ENCODE measurements at regions not wholly inside any gene's neighbourhood (a gene's known extent, or its start where the extent isn't known, plus 50 kb on each side); places are given as distances from the start of the nearest gene placed in this dataset.

- Histone ChIP-seq H3K27me3 (ENCODE audit: low read depth) (no peaks in the 10 kb centered on the region), H3K9me3 (no peaks in the 10 kb centered on the region), H3K4me1 (no peaks in the 10 kb centered on the region), H3K27ac (no peak overlapping the region), H3K36me3 (no peaks in the 10 kb centered on the region), H3K4me3 (no peak overlapping the region)
- no peak for TF ChIP-seq CTCF (IDR thresholded peaks at IDR 0.05)
- no peak for DNase-seq
- no peak for ATAC-seq
- intact Hi-C loops (cut with DNase I) = no loop called here
Measured at GRCh38 chr19:30160426-30160825, 211.8 kb upstream of the ZNF536 start.

- ATAC-seq (no peak), DNase-seq (no peak)
- Histone ChIP-seq H3K9me3 (no peaks in the 10 kb centered on the region), H3K4me3 (no peak overlapping the region), H3K27ac (no peak overlapping the region), H3K36me3 (no peaks in the 10 kb centered on the region), H3K4me1 (no peaks in the 10 kb centered on the region), H3K27me3 (ENCODE audit: low read depth) (no peaks in the 10 kb centered on the region)
- no peak for TF ChIP-seq CTCF (IDR thresholded peaks at IDR 0.05)
- intact Hi-C loops (cut with DNase I) = no loop called here
Measured at GRCh38 chr19:30161021-30161655, 211.0 kb upstream of the ZNF536 start.

- no peak overlapping the region for H3K27ac ChIP-seq
- no peaks in the 10 kb centered on the region for H3K27me3 ChIP-seq (ENCODE audit: low read depth)
- TF ChIP-seq CTCF (IDR thresholded peaks at IDR 0.05) = no peak
- DNase-seq (no peak), ATAC-seq (no peak)
- no peaks in the 10 kb centered on the region for H3K36me3 ChIP-seq
- H3K9me3 ChIP-seq = no peaks in the 10 kb centered on the region
- H3K4me3 ChIP-seq = no peak overlapping the region
- intact Hi-C loops (cut with DNase I) = no loop called here
- no peaks in the 10 kb centered on the region for H3K4me1 ChIP-seq
Measured at GRCh38 chr19:30161770-30162169, 210.4 kb upstream of the ZNF536 start.

GRCh38 chr19:30162718-30163117 lies 209.5 kb upstream of the ZNF536 start:
- Histone ChIP-seq H3K27me3 (ENCODE audit: low read depth) (no peaks in the 10 kb centered on the region), H3K4me1 (no peaks in the 10 kb centered on the region), H3K4me3 (no peak overlapping the region), H3K36me3 (no peaks in the 10 kb centered on the region), H3K27ac (no peak overlapping the region), H3K9me3 (no peaks in the 10 kb centered on the region)
- ATAC-seq (no peak), DNase-seq (no peak)
- no peak for TF ChIP-seq CTCF (IDR thresholded peaks at IDR 0.05)
- intact Hi-C loops (cut with DNase I) = no loop called here

GRCh38 chr19:30163663-30164062 lies 208.5 kb upstream of the ZNF536 start:
- H3K9me3 ChIP-seq = no peaks in the 10 kb centered on the region
- ATAC-seq (no peak), DNase-seq (no peak)
- TF ChIP-seq CTCF (IDR thresholded peaks at IDR 0.05) = no peak
- no peaks in the 10 kb centered on the region for H3K36me3 ChIP-seq
- no peaks in the 10 kb centered on the region for H3K4me1 ChIP-seq
- no peak overlapping the region for H3K27ac ChIP-seq
- no peaks in the 10 kb centered on the region for H3K27me3 ChIP-seq (ENCODE audit: low read depth)
- intact Hi-C loops (cut with DNase I) = no loop called here
- no peak overlapping the region for H3K4me3 ChIP-seq

All from lower lobe of right lung (tissue), 2 donors.